OCI-LY7 (cell line): ENCODE measurements at regions not wholly inside any gene's neighbourhood (a gene's known extent, or its start where the extent isn't known, plus 50 kb on each side); places are given as distances from the start of the nearest gene placed in this dataset.

ENCODE experiments used
- EZH2phosphoT487 ChIP-seq: fragments of 200-600 bp; sonication (generic); IDR thresholded peaks from 2 replicates; pipeline ENCODE4 v1.6.1; 2018; ENCODE audit warnings: low read depth, borderline replicate concordance, mild to moderate bottlenecking, mixed run types, antibody characterized with exemption, low read length, moderate library complexity, mixed read lengths
- TF ChIP-seq, protein P1 (sequence below): fragments of 200-600 bp; sonication (generic); conservative IDR thresholded peaks from 2 replicates; pipeline ENCODE4 v1.5.1; 2014; ENCODE audit warnings: mild to moderate bottlenecking, antibody characterized with exemption, low read length, moderate library complexity, mixed read lengths

DNA sequence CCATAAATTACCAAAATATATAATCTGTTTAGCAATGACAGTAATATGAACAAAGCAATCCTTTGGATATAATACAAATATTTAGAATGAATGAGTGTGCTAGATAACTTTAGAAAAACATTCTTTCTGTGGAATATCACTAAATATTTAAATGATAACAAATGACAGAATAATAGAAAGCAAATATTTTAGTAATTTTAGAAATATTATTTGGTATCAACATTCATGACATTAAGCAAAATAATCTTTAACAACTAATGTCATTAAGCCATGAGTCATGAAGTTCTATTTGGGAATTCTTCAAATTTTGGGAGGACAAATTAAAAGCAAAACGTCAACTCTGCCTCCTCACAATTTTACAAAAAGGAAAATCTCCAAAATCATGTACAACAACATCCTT, 844.8 kb upstream of the LRRN3 start:
- TF ChIP-seq, protein P1, sequence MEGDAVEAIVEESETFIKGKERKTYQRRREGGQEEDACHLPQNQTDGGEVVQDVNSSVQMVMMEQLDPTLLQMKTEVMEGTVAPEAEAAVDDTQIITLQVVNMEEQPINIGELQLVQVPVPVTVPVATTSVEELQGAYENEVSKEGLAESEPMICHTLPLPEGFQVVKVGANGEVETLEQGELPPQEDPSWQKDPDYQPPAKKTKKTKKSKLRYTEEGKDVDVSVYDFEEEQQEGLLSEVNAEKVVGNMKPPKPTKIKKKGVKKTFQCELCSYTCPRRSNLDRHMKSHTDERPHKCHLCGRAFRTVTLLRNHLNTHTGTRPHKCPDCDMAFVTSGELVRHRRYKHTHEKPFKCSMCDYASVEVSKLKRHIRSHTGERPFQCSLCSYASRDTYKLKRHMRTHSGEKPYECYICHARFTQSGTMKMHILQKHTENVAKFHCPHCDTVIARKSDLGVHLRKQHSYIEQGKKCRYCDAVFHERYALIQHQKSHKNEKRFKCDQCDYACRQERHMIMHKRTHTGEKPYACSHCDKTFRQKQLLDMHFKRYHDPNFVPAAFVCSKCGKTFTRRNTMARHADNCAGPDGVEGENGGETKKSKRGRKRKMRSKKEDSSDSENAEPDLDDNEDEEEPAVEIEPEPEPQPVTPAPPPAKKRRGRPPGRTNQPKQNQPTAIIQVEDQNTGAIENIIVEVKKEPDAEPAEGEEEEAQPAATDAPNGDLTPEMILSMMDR, result no peak
- no peak for TF ChIP-seq EZH2phosphoT487
